ENCODE measurements at regions not wholly inside any gene's neighbourhood (a gene's known extent, or its start where the extent isn't known, plus 50 kb on each side); places are given as distances from the start of the nearest gene placed in this dataset.
A peak's percentile ranks its signal among the peaks of the same experiment; 100 is the strongest.

GRCh38 chr7:41470081-41470480, 232.8 kb downstream of the INHBA start:
- DNase-seq (ENCODE audit: low spot score) = no peak

- DNase-seq (ENCODE audit: low spot score) = no peak
These were observed 235.3 kb downstream of the INHBA start for GRCh38 chr7:41467596-41467995.

DNA sequence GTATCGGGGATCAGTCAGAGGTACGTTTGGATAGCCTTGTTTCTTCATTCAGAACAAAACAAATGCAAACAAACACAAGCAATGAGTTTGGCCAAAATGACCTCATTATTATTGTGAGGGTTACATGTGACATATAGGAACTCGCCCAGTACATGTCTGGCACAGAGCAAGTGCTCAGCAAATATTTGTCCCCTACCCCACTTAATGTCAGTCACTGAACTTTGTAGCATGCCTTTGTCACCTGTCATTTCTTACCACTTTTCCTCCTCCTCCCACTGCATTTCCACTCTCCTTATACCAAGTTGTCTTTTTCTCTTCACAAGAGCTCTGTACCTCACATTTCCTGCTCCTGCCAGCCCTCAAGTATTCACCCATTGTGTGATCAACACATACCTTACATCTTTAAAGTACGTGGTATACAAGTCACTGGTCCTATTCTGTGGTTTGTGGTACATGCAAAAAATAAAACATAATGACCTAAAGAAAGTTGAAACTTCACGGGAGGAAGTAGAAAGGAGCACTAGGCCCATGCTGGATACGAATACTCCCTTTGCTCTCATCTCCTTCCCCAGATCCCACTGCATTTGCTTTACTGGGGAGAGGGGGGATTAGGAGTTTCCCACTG, 236.0 kb downstream of the INHBA start:
- DNase-seq (ENCODE audit: low spot score) = no peak

DNA sequence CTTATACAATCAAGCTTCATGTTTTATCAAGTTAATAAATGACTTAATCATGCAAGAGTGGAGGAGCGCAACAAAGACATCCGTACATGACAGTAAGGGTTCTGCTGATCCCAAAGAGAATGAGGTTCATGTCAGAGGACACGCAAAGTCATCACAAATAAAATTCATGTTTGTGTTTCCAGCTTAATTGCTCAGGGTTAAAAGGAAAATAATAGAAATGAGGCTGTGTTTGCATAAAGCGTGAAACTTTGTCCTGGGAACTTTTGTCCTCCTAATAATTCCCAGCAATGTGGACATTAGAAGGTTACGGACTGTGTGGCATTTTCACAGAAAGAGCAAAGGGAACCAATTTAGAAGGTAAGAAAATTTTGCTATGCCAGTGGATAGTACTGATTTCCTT, 237.3 kb downstream of the INHBA start:
- DNase-seq (ENCODE audit: low spot score) = no peak

DNA sequence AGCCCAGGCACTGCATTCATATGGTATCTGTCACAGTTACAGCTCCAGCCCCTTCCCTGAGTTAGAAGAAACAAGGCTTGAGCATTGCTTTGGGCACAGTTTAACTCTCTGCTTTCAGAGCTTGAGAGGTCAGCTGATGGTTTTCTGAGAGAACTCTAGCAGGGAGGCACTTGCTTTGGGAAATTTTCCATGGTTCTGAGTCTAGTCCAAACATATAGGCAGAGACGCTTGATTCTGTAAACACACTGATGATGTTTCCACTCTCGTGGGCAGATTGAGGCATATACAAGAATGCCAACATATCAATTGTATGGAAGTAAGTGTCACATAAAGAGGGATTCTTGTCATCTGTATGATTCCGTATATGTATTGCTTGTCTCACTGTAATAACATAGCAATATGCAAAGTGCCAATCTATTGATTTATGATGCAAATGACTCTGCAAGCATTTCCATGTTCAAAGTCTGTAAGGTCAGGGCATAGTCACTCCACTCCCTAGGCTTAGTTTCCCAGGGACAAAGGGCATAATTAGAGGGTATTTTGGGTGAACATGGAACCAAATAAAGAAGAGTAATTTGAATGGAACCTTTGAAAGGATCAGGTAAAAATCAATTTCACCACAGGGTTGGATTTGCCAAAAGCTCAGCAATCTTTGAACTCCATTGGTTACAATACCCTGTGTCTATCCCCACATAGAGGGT, 239.0 kb downstream of the INHBA start:
- DNase-seq (ENCODE audit: low spot score) = no peak

DNA sequence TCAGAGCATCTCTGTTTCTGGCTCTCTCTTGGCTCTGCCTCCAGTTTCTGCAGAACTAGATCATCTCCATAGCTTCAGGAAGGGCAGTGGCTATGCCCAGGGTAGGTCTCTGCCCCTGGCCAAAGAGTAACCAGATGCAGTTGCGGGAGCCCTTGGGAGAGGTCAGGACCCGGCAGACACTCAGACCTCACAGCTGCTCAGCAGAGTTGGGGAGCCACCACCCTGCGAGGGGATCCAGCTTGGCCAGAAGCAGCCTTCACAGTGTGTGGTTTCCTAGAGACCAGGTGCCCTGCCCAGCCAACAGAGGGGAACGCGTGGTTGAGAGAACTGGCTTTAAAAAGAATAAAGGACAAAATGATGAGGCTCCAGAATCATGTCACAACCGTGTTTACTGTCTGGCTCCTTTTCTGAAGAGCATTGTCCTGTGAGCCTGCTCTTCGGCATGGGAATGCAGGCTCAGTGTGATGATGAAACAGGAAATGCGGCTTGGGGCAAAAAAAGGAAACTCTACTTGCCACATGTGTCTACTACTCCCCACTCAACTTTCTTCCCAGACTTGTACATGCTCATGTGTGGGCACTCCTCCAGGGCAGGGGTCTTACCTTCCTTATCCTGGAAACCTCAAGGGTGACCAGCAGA, 243.1 kb downstream of the INHBA start:
- no peak for DNase-seq (ENCODE audit: low spot score)

DNA sequence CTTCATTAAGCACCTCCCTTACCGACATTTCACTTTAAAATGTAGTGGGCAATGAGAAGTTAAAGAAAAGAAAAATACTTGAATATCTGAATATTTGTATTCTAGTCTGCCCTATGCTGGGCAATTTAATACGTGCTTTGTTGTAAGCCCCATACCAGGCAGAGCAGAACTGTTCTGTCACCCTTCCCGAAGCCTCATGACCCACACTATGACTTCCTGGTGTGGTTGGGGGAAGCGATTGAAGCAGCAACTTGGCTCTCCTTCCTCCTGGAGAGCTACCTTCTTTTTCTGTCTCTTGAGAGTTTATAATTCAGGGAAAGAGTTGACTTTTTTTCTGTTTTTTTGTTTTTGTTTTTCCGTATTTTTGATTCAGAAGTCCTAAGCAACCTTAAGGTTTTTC, 243.7 kb downstream of the INHBA start:
- DNase-seq (ENCODE audit: low spot score) = no peak

DNA sequence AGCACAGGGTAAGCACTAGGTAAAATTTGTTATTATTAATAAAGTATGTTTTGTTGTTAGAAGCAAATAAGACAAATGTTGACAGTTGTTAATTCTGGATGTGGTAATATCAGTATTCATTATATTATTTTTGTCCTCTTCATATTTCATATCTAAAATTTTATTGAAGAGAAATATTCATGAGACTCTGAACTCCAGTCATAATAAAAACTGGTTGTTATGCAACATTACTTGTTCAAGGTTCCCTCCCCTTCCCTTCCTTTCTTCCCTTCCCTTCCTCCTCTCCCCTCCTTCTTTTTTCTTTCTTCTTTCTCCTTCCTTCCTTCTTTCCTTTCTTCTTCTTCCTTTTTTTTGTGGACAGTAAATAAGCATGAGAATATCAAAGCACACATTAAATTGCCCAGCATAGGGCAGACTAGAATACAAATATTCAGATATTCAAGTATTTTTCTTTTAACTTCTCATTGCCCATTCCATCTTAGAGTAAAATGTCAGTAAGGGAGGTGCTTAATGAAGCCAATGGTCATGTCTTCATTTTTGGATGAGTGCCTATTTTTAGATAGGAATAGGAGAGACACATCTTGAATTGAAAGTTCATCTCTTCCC, 245.0 kb downstream of the INHBA start:
- DNase-seq (ENCODE audit: low spot score) = no peak

DNA sequence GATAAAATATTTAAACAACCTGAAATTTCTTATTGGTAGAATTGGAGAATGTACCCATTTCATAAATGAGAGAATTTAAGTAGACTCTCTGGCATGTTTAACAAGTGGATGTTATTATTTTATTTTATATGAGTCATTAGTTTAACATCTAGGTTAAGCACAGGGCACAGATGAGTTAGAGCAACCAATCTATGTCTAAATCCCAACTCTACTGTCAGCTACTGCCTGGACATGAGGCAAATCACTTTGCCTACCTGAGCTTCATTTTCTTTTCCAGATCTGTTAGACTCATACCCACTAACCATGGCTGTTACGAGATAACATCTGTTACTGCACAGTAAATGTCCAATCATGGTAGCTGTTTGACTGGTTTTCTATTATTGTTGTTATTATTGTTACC, 251.1 kb downstream of the INHBA start:
- DNase-seq (ENCODE audit: low spot score) = no peak

- no peak for DNase-seq (ENCODE audit: low spot score)
These were observed 253.2 kb downstream of the INHBA start for GRCh38 chr7:41449694-41450093.

DNA sequence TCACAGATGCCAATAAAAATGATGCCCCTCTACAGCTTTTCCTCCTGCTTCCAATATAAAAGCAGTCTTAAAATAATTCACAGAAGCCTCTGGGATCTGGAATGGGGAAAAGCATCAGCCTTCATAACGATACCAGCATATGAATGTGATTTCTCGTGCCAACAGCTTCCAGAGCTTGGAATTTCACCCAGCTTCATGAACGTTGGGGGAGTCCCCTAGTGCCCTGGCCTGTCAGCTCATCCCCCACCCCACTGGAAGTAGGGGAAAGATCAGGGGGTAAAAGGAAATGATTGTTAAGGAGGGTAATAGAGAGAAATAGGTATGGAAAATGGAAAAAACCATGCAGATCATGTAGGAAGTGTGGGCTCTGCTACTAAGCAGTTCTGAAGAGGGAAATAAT, 253.6 kb downstream of the INHBA start:
- no peak for DNase-seq (ENCODE audit: low spot score)

DNA sequence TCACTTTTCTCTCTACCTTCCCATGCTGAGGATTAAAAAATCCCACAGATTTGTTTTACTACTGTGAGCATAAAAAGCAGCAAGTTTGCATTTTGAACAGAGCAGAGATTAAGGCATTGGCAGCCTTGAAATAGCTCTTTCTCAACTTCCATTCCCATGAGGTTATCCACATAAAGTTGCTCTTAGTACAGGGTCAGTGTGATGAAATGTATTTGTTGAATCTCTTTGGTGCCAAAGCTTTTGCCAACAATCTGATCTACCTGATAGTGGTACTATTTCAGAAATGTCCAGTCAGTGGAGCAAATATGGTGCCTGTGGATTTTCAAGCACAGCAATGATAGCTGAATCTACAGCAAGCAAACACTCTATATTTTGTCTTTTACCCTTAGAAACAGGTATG, 254.8 kb downstream of the INHBA start:
- DNase-seq (ENCODE audit: low spot score) = no peak

DNA sequence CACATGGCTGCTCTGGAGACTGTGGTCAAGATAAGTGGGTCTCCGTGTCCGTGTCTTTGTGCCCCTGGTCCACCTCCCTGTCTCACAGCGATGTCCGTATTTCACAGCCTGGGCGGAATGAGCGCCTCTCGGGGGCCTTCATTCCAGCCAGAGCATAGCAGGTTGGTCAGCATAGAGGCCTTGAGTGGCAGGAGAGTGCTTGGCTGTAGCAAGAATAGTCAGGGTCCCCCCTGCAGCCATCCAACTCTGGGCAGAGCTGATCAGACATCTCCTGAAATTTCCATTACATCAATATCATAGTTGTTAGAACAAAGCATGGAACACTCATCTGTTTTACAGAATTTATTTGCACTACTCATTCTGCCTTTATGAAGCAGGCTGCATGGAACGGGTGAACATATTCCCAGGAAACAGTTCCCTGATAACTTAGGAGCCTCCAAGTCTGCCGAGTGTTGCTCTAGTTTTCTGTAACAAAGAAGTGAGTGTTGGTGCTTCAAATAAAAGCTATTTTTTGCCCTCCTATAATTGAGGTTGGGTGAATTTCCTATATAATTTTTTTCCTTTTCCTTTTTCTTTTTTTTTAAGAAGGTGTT, 255.3 kb downstream of the INHBA start:
- DNase-seq (ENCODE audit: low spot score) = no peak

- DNase-seq (ENCODE audit: low spot score) = no peak
These were observed 256.1 kb downstream of the INHBA start for GRCh38 chr7:41446606-41447449.

DNA sequence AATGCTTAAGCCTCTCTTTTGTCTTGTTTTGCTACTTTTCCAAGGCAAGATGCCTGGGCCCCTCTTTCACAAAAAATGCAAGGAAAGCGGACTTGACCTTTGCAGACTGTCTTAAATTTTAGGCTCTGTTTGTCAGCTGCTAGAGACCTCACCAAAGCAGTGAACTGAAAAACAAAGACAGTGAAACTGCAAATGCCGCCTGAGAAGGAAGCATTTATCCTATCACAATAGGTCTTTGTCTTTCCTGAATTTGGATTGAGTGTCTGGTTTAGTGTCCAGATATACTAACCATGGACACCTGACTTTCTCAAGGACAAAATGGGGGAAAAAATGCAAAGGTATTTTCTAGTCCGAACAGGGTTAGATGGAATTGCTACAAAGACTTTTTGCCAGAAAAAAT, 256.9 kb downstream of the INHBA start:
- DNase-seq (ENCODE audit: low spot score) = no peak

DNA sequence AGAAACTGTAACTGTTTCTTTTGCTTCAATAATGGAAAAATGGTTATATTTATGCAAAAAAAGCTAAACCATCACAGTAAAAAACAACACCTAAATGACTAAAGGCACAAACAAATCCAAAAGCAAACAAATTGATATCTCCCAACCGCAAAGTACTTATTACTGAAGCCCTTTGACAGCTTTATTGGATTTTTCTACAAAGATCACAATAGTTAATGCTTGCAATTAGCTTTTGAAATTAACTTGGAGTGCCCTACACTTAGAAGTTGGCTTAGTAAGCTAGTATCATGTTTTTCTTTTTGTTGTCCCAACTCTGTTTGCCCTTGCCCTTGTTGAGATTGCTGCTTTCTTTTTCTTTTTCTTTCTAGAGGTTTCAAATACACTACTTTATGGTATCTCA, 257.5 kb downstream of the INHBA start:
- peak; percentile 9 for DNase-seq (ENCODE audit: low spot score)

GRCh38 chr7:41439515-41439879, 263.4 kb downstream of the INHBA start:
- DNase-seq (ENCODE audit: low spot score) = no peak

GRCh38 chr7:41438705-41439514, 264.0 kb downstream of the INHBA start:
- DNase-seq (ENCODE audit: low spot score) = no peak

DNA sequence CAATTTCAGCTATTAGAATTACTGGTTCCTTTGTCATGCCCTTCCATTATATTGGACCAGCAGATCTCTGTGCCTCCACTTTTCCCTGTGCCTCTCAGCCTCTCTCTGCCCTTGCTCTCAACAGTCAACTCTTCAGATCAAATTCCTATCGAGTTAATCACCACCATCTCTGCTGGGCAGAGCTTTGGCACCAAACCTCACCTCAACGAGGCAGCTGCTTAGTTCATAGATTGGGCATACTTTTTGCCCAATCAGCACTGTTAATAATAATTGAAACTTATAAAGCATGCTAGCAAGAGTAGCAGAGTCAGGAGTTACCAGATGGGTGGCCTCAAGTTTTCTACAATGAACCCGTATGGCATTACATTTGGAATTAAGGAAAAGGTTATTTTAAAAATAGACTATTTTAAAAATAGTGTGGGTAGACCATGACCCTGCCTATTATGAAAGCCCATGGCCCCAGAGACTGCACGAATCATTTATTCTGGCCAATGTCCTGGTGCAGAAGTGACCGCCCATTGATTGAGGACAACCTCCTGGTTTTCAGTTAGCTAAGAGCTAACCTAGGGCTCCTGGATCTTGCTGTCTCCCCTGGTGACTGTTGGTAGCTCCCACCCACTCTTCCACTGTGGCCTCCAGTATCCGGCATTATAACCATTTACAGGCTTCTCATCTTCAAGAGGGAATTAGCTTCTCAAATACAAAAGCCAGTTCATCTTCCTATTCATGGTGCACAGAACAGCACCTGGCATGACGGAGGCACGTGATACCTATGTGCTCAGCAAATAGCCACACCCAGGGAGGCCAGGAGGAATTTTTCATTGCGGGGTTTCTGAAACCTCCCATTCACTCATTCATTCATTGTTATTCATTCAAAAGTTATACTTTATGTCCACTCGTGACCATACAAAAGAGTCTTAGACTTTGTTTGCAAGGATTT, 265.4 kb downstream of the INHBA start:
- peak; percentile 39 for DNase-seq (ENCODE audit: low spot score)

- DNase-seq (ENCODE audit: low spot score) = no peak
These were observed 266.8 kb downstream of the INHBA start for GRCh38 chr7:41436139-41436538.
